IPS DF 6.9 (cell line): ENCODE measurements at regions not wholly inside any gene's neighbourhood (a gene's known extent, or its start where the extent isn't known, plus 50 kb on each side); places are given as distances from the start of the nearest gene placed in this dataset.
A peak's percentile ranks its signal among the peaks of the same experiment; 100 is the strongest.
"Not testable (repeated sequence)": the region's sequence is repeated elsewhere in the genome, so short reads cannot be mapped to it uniquely, and the experiment has no call there.

ENCODE experiments used
- DNase-seq: peaks from one replicate; pipeline ENCODE4 v3.0.0-alpha.2; 2013; ENCODE audit warnings: low read depth, low spot score
- H3K27ac ChIP-seq: one replicate; pipeline ENCODE4 v1.5.1; 2013; ENCODE audit warnings: low read length, control low read depth
- H3K27me3 ChIP-seq: 2 replicates; pipeline ENCODE4 v1.6.1; 2013; ENCODE audit warnings: mild to moderate bottlenecking, low read length; ENCODE audit not compliant: control insufficient read depth, insufficient read depth
- H3K36me3 ChIP-seq: 2 replicates; pipeline ENCODE4 v1.6.1; 2013; ENCODE audit warnings: low read length; ENCODE audit not compliant: control insufficient read depth, insufficient read depth
- H3K4me1 ChIP-seq: 2 replicates; pipeline ENCODE4 v1.6.1; 2013; ENCODE audit warnings: low read length; ENCODE audit not compliant: control insufficient read depth, insufficient read depth
- H3K4me3 ChIP-seq: 2 replicates; pipeline ENCODE4 v1.5.1; 2013; ENCODE audit warnings: mild to moderate bottlenecking, low read length
- H3K9me3 ChIP-seq: 2 replicates; pipeline ENCODE4 v1.6.1; 2013; ENCODE audit warnings: low read length, inconsistent platforms; ENCODE audit not compliant: control insufficient read depth, insufficient read depth
- WGBS: extraction: QIAGEN DNeasy Blood & Tissue Kit; methylation state at CpG from one replicate; pipeline ENCODE4 v1.1.7; 2013; ENCODE audit warnings: mixed read lengths, missing lambda C conversion rate; ENCODE audit not compliant: insufficient read length, insufficient coverage; 5-methylcytosine and 5-hydroxymethylcytosine counted together

DNA sequence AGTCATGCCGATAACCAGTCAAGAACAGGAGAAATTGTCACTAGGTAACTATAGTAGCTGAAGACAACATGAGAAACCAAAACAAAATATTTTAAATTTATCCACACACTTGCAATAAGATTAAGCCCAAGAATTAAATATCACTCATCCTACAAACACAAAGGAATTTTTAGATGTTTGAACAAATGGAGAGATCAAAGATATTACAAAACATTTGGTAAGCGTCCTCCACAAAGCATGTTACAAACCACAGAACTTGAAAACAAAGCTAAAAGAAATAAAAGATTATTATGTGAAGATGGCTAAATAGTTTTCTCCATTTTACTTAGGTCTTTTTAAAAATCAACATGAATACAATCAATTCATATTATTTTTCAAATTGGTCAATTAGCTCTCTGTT is 631.9 kb upstream of the INTU start:
- Histone ChIP-seq H3K27me3 (no peaks in the 10 kb centered on the region), H3K9me3 (no peaks in the 10 kb centered on the region), H3K4me3 (no peak overlapping the region), H3K36me3 (no peaks in the 10 kb centered on the region), H3K4me1 (no peaks in the 10 kb centered on the region), H3K27ac (no peak overlapping the region)
- no peak for DNase-seq
- no CpG with 5 or more reads among the region's 2 CpGs for WGBS

DNA sequence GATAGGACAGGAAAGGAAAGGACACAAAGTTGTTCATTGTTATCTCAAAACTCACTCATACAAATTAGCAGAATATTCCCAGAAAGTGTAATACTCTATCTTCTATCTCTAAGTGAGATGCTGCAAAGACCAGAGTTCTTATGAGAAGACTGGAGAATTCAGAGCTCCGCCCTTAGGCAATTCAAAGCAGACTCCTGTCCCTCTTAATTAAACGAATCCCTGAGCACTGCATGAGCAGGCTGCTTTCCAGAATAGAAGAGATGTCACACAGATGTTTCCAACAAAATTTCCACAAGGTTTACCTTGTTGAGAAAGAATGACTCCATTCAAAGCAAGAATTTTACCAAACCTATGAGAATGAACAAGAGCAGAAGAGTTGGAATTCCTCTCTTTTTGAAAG is 630.8 kb upstream of the INTU start:
- WGBS = no CpG with 5 or more reads among the region's 2 CpGs
- DNase-seq = no peak
- H3K36me3 ChIP-seq = no peaks in the 10 kb centered on the region

DNA sequence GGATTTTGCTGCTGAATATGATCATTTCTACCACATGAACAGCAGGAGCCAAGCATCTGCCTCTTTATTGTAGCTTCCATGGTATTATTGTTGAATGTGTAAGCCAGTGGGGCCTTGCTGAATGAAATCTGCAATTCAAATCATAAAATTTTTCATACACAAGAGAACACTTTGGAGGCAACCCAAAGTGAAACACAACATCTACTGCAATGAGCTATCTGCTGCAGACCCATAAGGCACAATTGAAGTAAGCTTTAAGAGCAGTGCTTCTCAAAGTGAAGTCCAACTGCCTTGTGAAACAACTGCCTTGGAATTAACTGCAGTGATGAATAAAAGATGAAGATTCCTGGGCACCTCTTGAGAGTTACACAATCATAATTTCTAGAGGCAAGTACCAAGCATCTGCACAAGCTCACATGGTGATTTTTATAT is 626.3 kb upstream of the INTU start:
- Histone ChIP-seq H3K4me1 (peaks cover 1% of the 10 kb centered on the region; the same call in 1 of the 2 replicates), H3K4me3 (no peak overlapping the region), H3K9me3 (no peaks in the 10 kb centered on the region), H3K36me3 (no peaks in the 10 kb centered on the region), H3K27me3 (no peaks in the 10 kb centered on the region), H3K27ac (no peak overlapping the region)
- no peak for DNase-seq

More for the DNA sequence above, 630.8 kb upstream of the INTU start:
- H3K27ac ChIP-seq = no peak overlapping the region
- no peak overlapping the region for H3K4me3 ChIP-seq
- H3K27me3 ChIP-seq = no peaks in the 10 kb centered on the region
- no peaks in the 10 kb centered on the region for H3K4me1 ChIP-seq
- no peaks in the 10 kb centered on the region for H3K9me3 ChIP-seq

- Histone ChIP-seq H3K27me3 (no peaks in the 10 kb centered on the region), H3K4me3 (no peak overlapping the region), H3K27ac (no peak overlapping the region), H3K4me1 (peaks cover 1% of the 10 kb centered on the region; the same call in 1 of the 2 replicates), H3K9me3 (no peaks in the 10 kb centered on the region), H3K36me3 (no peaks in the 10 kb centered on the region)
- DNase-seq = no peak
- WGBS = no CpG with 5 or more reads among the region's 3 CpGs
These were observed 625.5 kb upstream of the INTU start for GRCh38 chr4:127007305-127007704.

GRCh38 chr4:127012549-127012948 is 620.2 kb upstream of the INTU start:
- no peak for DNase-seq
- no peaks in the 10 kb centered on the region for H3K36me3 ChIP-seq
- no peak overlapping the region for H3K27ac ChIP-seq
- no peaks in the 10 kb centered on the region for H3K9me3 ChIP-seq
- H3K4me1 ChIP-seq = peaks cover 2% of the 10 kb centered on the region
- H3K27me3 ChIP-seq = no peaks in the 10 kb centered on the region
- no peak overlapping the region for H3K4me3 ChIP-seq

GRCh38 chr4:127015667-127016117 is 617.1 kb upstream of the INTU start:
- no peaks in the 10 kb centered on the region for H3K27me3 ChIP-seq
- no peak for DNase-seq
- no peak overlapping the region for H3K4me3 ChIP-seq
- no peaks in the 10 kb centered on the region for H3K9me3 ChIP-seq
- H3K4me1 ChIP-seq = peaks cover 1% of the 10 kb centered on the region; the same call in 1 of the 2 replicates
- H3K36me3 ChIP-seq = no peaks in the 10 kb centered on the region
- no peak overlapping the region for H3K27ac ChIP-seq
- WGBS = no CpG with 5 or more reads among the region's 5 CpGs

GRCh38 chr4:127018381-127018780 is 614.4 kb upstream of the INTU start:
- H3K27me3 ChIP-seq = no peaks in the 10 kb centered on the region
- no peak overlapping the region for H3K4me3 ChIP-seq
- H3K9me3 ChIP-seq = no peaks in the 10 kb centered on the region
- H3K4me1 ChIP-seq = peaks cover 1% of the 10 kb centered on the region; the same call in 1 of the 2 replicates
- DNase-seq = no peak
- H3K27ac ChIP-seq = no peak overlapping the region
- WGBS = no CpG with 5 or more reads among the region's 2 CpGs
- no peaks in the 10 kb centered on the region for H3K36me3 ChIP-seq

DNA sequence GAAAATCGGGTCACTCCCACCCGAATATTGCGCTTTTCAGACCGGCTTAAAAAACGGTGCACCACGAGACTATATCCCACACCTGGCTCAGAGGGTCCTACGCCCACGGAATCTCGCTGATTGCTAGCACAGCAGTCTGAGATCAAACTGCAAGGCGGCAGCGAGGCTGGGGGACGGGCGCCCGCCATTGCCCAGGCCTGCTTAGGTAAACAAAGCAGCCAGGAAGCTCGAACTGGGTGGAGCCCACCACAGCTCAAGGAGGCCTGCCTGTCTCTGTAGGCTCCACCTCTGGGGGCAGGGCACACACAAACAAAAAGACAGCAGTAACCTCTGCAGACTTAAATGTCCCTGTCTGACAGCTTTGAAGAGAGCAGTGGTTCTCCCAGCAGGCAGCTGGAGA is 611.9 kb upstream of the INTU start:
- H3K36me3 ChIP-seq, H3K9me3 ChIP-seq, H3K4me3 ChIP-seq, H3K27me3 ChIP-seq, DNase-seq, H3K4me1 ChIP-seq, H3K27ac ChIP-seq: not testable (repeated sequence)
- WGBS = no CpG with 5 or more reads among the region's 15 CpGs

DNA sequence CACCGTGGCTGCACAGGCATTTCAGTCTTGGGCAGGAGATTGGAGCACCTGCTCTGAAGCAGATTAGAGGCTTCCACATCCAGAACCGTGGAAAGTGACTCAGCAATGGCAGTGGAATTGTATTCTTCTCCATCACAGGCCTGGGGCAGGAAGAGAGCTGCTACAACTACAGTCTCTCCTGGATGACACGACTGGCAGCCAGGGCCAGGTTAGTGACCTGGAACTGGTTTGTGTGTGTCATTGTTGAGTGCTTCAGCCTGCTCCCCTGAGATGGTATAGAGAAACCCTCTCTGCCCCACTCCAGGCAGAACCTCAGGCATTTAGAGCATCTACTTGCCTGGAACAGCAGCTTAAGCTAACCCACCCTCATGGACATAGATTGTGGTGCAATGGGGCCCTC is 596.5 kb upstream of the INTU start:
- no peak overlapping the region for H3K27ac ChIP-seq
- H3K4me3 ChIP-seq = no peak overlapping the region
- no peak for DNase-seq
- no peaks in the 10 kb centered on the region for H3K27me3 ChIP-seq
- H3K9me3 ChIP-seq = no peaks in the 10 kb centered on the region
- no peaks in the 10 kb centered on the region for H3K4me1 ChIP-seq
- no CpG with 5 or more reads among the region's 3 CpGs for WGBS
- no peaks in the 10 kb centered on the region for H3K36me3 ChIP-seq

GRCh38 chr4:127045861-127046260 is 586.9 kb upstream of the INTU start:
- H3K4me3 ChIP-seq = no peak overlapping the region
- no peak for DNase-seq
- peaks cover 4% of the 10 kb centered on the region; the same call in 1 of the 2 replicates for H3K4me1 ChIP-seq
- no peaks in the 10 kb centered on the region for H3K27me3 ChIP-seq
- H3K27ac ChIP-seq = peak overlapping the region; percentile 80
- H3K9me3 ChIP-seq = no peaks in the 10 kb centered on the region
- H3K36me3 ChIP-seq = no peaks in the 10 kb centered on the region
- no CpG with 5 or more reads among the region's 1 CpG for WGBS

GRCh38 chr4:127047930-127048329 is 584.8 kb upstream of the INTU start:
- Histone ChIP-seq H3K4me1 (peaks cover 4% of the 10 kb centered on the region; the same call in 1 of the 2 replicates), H3K4me3 (no peak overlapping the region), H3K9me3 (no peaks in the 10 kb centered on the region), H3K36me3 (no peaks in the 10 kb centered on the region), H3K27me3 (no peaks in the 10 kb centered on the region), H3K27ac (no peak overlapping the region)
- no CpG with 5 or more reads among the region's 1 CpG for WGBS
- no peak for DNase-seq
